K562 (cell line): ENCODE measurements at regions not wholly inside any gene's neighbourhood (a gene's known extent, or its start where the extent isn't known, plus 50 kb on each side); places are given as distances from the start of the nearest gene placed in this dataset.

ENCODE experiments used
- DNMT1 ChIP-seq: fragments of 450-650 bp; IDR thresholded peaks from 2 replicates; pipeline ENCODE4 v1.6.1; 2016; ENCODE audit warnings: antibody characterized with exemption, mild to moderate bottlenecking
- GTF2F1 ChIP-seq: IDR thresholded peaks from 2 replicates; pipeline ENCODE4 v1.6.1; 2011; ENCODE audit warnings: low read depth, low read length, improper control_type of control experiment
- NRF1 ChIP-seq, 2 experiments: fragments of 450-650 bp; IDR thresholded peaks in 1 of 2; conservative IDR thresholded peaks in 1 of 2; 2 replicates each; pipeline ENCODE4 v1.6.1; 2014; ENCODE audit warnings: mild to moderate bottlenecking in 2 of 2
- PKNOX1 ChIP-seq: fragments of 450-650 bp; IDR thresholded peaks from 2 replicates; pipeline ENCODE4 v1.6.1; 2016
- SLC30A9 ChIP-seq: fragments of 250-450 bp; sonication (Bioruptor Pico); IDR thresholded peaks from 2 replicates; pipeline ENCODE4 v1.8.0; 2022; ENCODE audit warnings: mild to moderate bottlenecking, moderate library complexity
- TAF7 ChIP-seq: fragments of 450-650 bp; IDR thresholded peaks from 2 replicates; pipeline ENCODE4 v1.6.1; 2016; ENCODE audit warnings: missing genetic modification characterization, missing compliant biosample characterization
- THRA ChIP-seq: fragments of 450-650 bp; IDR thresholded peaks from 2 replicates; pipeline ENCODE4 v1.6.1; 2017; ENCODE audit warnings: mild to moderate bottlenecking, moderate library complexity
- ZNF232 ChIP-seq: sonication (generic); formaldehyde crosslinking; IDR thresholded peaks from 2 replicates; pipeline ENCODE4 v1.8.0; 2022; ENCODE audit warnings: mild to moderate bottlenecking, missing genetic modification reagents
- TF ChIP-seq, protein P1 (sequence below): sonication (generic); formaldehyde crosslinking; IDR thresholded peaks from 2 replicates; pipeline ENCODE4 v1.9.0; 2022; ENCODE audit warnings: mild to moderate bottlenecking, missing genetic modification reagents
- TF ChIP-seq, protein P2 (sequence below): fragments of 450-650 bp; conservative IDR thresholded peaks from 2 replicates; pipeline ENCODE4 v1.6.1; 2016; ENCODE audit warnings: missing genetic modification characterization, low read depth, mild to moderate bottlenecking, control low read depth, missing compliant biosample characterization

DNA sequence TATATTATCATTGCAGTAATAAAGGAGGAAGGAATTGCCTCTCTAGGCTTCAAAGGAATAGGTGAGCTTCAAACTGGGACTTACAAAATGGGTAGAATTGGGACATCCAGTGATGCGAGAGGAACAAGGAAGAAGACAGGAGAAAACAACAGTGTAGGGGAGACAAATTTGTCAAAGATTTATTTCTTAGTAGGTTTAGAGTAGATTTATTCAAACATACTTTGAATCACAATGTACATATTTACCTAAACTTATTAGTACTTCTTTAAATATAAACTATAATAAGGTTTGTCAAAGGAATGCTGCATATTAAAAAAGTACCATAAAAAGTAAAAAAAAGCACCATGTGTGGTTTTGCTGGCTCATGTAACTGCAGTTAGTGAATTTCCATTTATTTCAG lies 161.4 kb upstream of the CDH2 start (continued):
- TF ChIP-seq, protein P1, sequence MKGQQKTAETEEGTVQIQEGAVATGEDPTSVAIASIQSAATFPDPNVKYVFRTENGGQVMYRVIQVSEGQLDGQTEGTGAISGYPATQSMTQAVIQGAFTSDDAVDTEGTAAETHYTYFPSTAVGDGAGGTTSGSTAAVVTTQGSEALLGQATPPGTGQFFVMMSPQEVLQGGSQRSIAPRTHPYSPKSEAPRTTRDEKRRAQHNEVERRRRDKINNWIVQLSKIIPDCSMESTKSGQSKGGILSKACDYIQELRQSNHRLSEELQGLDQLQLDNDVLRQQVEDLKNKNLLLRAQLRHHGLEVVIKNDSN (CRISPR knock-in tag), result no peak
- TF ChIP-seq DNMT1 (no peak), TAF7 (tag) (no peak), GTF2F1 (no peak), SLC30A9 (no peak), THRA (no peak), PKNOX1 (no peak), ZNF232 (CRISPR knock-in tag) (no peak), NRF1 (conservative IDR thresholded peaks at IDR 0.05 in 1 of 2, IDR thresholded peaks at IDR 0.05 in 1 of 2) (no peak)
- TF ChIP-seq, protein P2, sequence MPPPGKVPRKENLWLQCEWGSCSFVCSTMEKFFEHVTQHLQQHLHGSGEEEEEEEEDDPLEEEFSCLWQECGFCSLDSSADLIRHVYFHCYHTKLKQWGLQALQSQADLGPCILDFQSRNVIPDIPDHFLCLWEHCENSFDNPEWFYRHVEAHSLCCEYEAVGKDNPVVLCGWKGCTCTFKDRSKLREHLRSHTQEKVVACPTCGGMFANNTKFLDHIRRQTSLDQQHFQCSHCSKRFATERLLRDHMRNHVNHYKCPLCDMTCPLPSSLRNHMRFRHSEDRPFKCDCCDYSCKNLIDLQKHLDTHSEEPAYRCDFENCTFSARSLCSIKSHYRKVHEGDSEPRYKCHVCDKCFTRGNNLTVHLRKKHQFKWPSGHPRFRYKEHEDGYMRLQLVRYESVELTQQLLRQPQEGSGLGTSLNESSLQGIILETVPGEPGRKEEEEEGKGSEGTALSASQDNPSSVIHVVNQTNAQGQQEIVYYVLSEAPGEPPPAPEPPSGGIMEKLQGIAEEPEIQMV (tag), result no peak
